ENCODE measurements at regions not wholly inside any gene's neighbourhood (a gene's known extent, or its start where the extent isn't known, plus 50 kb on each side); places are given as distances from the start of the nearest gene placed in this dataset.

DNA sequence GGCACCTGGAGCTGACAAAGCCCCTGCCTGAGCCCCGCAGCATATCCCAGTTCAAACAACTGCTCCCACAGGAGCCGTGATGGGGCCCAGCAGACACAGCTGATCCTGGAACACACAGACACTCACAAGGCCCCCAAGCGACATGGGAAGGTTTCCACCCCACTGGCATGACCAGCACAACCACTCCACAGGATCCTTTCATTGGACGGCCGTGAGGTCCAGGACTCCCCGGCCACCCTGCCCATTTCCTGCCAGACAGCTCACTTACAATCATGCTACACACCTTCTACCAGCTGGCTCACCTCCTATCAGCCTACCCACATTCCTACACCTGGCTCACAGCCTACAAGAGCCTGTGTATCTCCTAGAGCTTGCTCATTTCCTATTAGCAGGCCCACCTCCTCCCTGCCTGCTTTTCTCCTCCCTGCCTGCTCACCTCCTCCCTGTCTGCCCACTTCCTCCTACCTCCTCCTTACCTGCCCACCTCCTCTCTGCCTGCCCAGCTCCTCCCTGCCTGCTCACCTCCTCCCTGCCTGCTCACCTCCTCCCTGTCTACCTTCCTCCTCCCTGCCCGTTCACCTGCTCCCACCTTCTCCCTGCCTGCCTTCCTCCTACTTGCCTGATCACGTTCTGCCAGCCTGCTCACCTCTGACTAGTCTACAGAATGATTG, 73.9 kb downstream of the MATN1 start:
- no peak overlapping the region for H3K4me3 ChIP-seq (ENCODE audit: low read depth in 1 of 2, low read length in 1 of 2)
- no peak overlapping the region for H3K27ac ChIP-seq
- H3K36me3 ChIP-seq, result no peaks in the 10 kb centered on the region
- no peaks in the 10 kb centered on the region for H3K4me1 ChIP-seq (ENCODE audit: control insufficient read depth in 1 of 2, insufficient read depth in 1 of 2, low read depth in 1 of 2, low read length in 1 of 2)
- no peaks in the 10 kb centered on the region for H3K9me3 ChIP-seq
- TF ChIP-seq, protein P1, sequence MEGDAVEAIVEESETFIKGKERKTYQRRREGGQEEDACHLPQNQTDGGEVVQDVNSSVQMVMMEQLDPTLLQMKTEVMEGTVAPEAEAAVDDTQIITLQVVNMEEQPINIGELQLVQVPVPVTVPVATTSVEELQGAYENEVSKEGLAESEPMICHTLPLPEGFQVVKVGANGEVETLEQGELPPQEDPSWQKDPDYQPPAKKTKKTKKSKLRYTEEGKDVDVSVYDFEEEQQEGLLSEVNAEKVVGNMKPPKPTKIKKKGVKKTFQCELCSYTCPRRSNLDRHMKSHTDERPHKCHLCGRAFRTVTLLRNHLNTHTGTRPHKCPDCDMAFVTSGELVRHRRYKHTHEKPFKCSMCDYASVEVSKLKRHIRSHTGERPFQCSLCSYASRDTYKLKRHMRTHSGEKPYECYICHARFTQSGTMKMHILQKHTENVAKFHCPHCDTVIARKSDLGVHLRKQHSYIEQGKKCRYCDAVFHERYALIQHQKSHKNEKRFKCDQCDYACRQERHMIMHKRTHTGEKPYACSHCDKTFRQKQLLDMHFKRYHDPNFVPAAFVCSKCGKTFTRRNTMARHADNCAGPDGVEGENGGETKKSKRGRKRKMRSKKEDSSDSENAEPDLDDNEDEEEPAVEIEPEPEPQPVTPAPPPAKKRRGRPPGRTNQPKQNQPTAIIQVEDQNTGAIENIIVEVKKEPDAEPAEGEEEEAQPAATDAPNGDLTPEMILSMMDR (IDR thresholded peaks at IDR 0.05), result no peak
- peaks cover 32% of the 10 kb centered on the region for H3K27me3 ChIP-seq

- H3K4me3 ChIP-seq (ENCODE audit: low read depth in 1 of 2, low read length in 1 of 2), result no peak overlapping the region
- no peaks in the 10 kb centered on the region for H3K4me1 ChIP-seq (ENCODE audit: control insufficient read depth in 1 of 2, insufficient read depth in 1 of 2, low read depth in 1 of 2, low read length in 1 of 2)
- TF ChIP-seq, protein P1 (IDR thresholded peaks at IDR 0.05), result no peak
- H3K9me3 ChIP-seq, result no peaks in the 10 kb centered on the region
- H3K27ac ChIP-seq, result no peak overlapping the region
- peaks cover 36% of the 10 kb centered on the region for H3K27me3 ChIP-seq
- no peaks in the 10 kb centered on the region for H3K36me3 ChIP-seq
Observed at GRCh38 chr1:30648408-30649000, 74.9 kb downstream of the MATN1 start.

GRCh38 chr1:30645807-30646206, 77.6 kb downstream of the MATN1 start:
- H3K9me3 ChIP-seq, result no peaks in the 10 kb centered on the region

DNA sequence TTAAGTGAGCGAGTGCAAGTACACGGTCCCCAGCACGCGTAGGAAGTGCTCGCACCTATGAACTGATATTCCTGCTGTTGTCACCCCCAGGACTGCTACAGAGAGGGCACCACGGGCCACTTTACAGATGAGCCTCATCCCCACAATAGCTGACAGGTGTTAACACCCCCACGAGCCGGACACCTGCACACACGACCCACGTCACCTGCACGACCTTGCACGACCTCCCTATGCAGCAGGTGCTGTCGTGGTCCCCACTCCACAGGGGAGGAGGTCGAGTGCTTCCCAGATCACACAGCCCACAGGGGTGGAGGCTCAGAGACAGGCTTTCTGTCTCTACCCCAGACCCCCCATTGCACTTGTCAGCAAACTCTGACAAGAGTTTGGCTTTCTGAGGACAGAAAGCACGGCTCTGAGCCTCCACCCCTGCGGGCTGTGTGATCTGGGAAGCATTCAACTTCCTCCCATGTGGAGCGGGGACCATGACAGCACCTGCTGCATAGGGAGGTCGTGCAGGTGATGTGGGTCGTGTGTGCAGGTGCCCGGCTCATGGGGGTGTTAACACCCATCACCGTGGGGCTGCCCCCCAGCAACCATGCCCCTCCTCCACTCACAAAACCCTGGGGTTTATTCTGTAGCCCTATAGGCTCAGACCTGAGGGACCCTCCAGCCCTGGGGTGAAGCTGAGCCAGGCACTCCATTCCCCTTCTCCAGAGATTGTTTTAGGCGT, 80.8 kb downstream of the MATN1 start:
- no peaks in the 10 kb centered on the region for H3K9me3 ChIP-seq

More at GRCh38 chr1:30645807-30646206, 77.6 kb downstream of the MATN1 start:
- Histone ChIP-seq H3K27me3 (peaks cover 22% of the 10 kb centered on the region), H3K27ac (no peak overlapping the region), H3K4me1 (ENCODE audit: control insufficient read depth in 1 of 2, insufficient read depth in 1 of 2, low read depth in 1 of 2, low read length in 1 of 2) (no peaks in the 10 kb centered on the region), H3K4me3 (ENCODE audit: low read depth in 1 of 2, low read length in 1 of 2) (no peak overlapping the region), H3K36me3 (no peaks in the 10 kb centered on the region)
- TF ChIP-seq, protein P1 (IDR thresholded peaks at IDR 0.05), result no peak

DNA sequence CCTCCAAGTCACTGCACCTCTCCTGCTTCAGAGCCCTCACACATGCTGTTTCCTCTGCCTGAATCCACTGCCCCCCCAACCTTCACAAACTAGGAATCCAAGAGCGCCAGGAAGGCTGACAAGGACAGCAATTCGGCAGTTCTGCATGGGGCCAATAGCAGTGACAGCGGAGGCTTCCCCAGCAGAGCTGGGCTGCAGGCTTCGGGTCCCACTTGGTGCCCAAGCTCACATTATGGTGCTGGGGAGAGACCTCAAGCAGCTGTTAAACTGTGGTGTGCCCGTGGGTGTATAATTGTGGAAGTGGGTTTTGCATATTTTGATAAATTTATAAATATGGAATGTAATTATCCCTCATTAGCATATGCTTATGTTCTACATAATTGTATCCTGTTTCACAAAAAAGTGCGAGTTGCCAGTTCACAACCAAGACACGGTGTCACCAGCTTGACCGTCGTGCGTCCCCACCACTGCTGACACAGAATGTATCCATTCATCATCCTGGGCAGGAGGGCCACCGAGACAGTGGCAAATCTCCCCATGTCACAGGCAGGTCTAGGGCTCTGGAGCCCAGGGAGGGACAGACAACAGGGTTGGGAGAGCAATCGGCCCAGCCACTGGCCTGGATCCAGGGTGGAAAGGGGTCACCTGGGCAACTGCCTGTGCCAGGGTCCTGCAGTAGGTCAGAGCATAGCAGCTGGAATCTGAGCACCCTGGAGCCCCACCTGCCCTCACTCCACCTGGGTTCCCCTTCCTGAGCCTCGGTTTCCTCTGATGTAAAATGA, 81.6 kb downstream of the MATN1 start:
- Histone ChIP-seq H3K9me3 (no peaks in the 10 kb centered on the region), H3K36me3 (no peaks in the 10 kb centered on the region), H3K4me3 (ENCODE audit: low read depth in 1 of 2, low read length in 1 of 2) (no peak overlapping the region), H3K27ac (no peak overlapping the region), H3K27me3 (peaks cover 4% of the 10 kb centered on the region), H3K4me1 (ENCODE audit: control insufficient read depth in 1 of 2, insufficient read depth in 1 of 2, low read depth in 1 of 2, low read length in 1 of 2) (no peaks in the 10 kb centered on the region)
- TF ChIP-seq, protein P1 (IDR thresholded peaks at IDR 0.05), result no peak

More for the DNA sequence above, 80.8 kb downstream of the MATN1 start:
- TF ChIP-seq, protein P1 (IDR thresholded peaks at IDR 0.05), result no peak
- H3K4me1 ChIP-seq (ENCODE audit: control insufficient read depth in 1 of 2, insufficient read depth in 1 of 2, low read depth in 1 of 2, low read length in 1 of 2), result no peaks in the 10 kb centered on the region
- H3K27me3 ChIP-seq, result peaks cover 4% of the 10 kb centered on the region
- no peak overlapping the region for H3K27ac ChIP-seq
- H3K4me3 ChIP-seq (ENCODE audit: low read depth in 1 of 2, low read length in 1 of 2), result no peak overlapping the region
- no peaks in the 10 kb centered on the region for H3K36me3 ChIP-seq
